Neural cell (in vitro differentiated cells): ENCODE measurements at regions not wholly inside any gene's neighbourhood (a gene's known extent, or its start where the extent isn't known, plus 50 kb on each side); places are given as distances from the start of the nearest gene placed in this dataset.
A peak's percentile ranks its signal among the peaks of the same experiment; 100 is the strongest.

ENCODE experiments used
- H2AFZ ChIP-seq: fragments of 200-600, 300-800 bp; sonication (generic), shearing (Covaris generic); 2 replicates; pipeline ENCODE4 v1.6.0; 2014; ENCODE audit warnings: low read depth, mild to moderate bottlenecking, antibody characterized with exemption, low read length, moderate library complexity
- H3F3A ChIP-seq: fragments of 200-600 bp; shearing (Covaris generic); 2 replicates; pipeline ENCODE4 v1.6.1; 2016; ENCODE audit warnings: mild to moderate bottlenecking, moderate library complexity, mixed read lengths, antibody characterized with exemption, low read length; ENCODE audit not compliant: insufficient read depth, poor library complexity, severe bottlenecking
- H3K27ac ChIP-seq: fragments of 200-600, 300-800 bp; sonication (generic), shearing (Covaris generic); 2 replicates; pipeline ENCODE4 v1.5.1; 2014; ENCODE audit warnings: mild to moderate bottlenecking, low read length, moderate library complexity
- H3K27me3 ChIP-seq: fragments of 300-800, 200-600 bp; sonication (generic), shearing (Covaris generic); 2 replicates; pipeline ENCODE4 v1.6.0; 2014; ENCODE audit warnings: mild to moderate bottlenecking, low read depth, low read length, moderate library complexity; ENCODE audit not compliant: insufficient read depth
- H3K36me3 ChIP-seq: fragments of 300-800, 200-600 bp; sonication (generic), shearing (Covaris generic); 2 replicates; pipeline ENCODE4 v1.5.1; 2014; ENCODE audit warnings: mild to moderate bottlenecking, antibody characterized with exemption, low read length, moderate library complexity; ENCODE audit not compliant: insufficient read depth
- H3K4me2 ChIP-seq: fragments of 300-800, 200-600 bp; sonication (generic), shearing (Covaris generic); 2 replicates; pipeline ENCODE4 v1.6.0; 2014; ENCODE audit warnings: mild to moderate bottlenecking, low read length
- H3K4me3 ChIP-seq: fragments of 300-800, 200-600 bp; sonication (generic), shearing (Covaris generic); 2 replicates; pipeline ENCODE4 v1.5.1; 2014; ENCODE audit warnings: mild to moderate bottlenecking, low read length, moderate library complexity
- H3K79me2 ChIP-seq: fragments of 200-600 bp; shearing (Covaris generic); replicated peaks from 2 replicates; pipeline ENCODE4 v1.6.0; 2014; ENCODE audit warnings: mild to moderate bottlenecking, low read length, moderate library complexity; ENCODE audit not compliant: insufficient read depth
- H3K9ac ChIP-seq: fragments of 300-800, 200-600 bp; sonication (generic), shearing (Covaris generic); 2 replicates; pipeline ENCODE4 v1.6.1; 2016; ENCODE audit warnings: mild to moderate bottlenecking, low read length, mixed read lengths
- H3K9me2 ChIP-seq: fragments of 200-600 bp; shearing (Covaris generic); 2 replicates; pipeline ENCODE4 v1.6.1; 2016; ENCODE audit warnings: mild to moderate bottlenecking, low read length, mixed read lengths; ENCODE audit not compliant: insufficient read depth
- H3K9me3 ChIP-seq: fragments of 200-600, 300-800 bp; sonication (generic), shearing (Covaris generic); 2 replicates; pipeline ENCODE4 v1.6.1; 2016; ENCODE audit warnings: mild to moderate bottlenecking, mixed run types, low read length, moderate library complexity, mixed read lengths
- H4K20me1 ChIP-seq: fragments of 200-600 bp; shearing (Covaris generic); 2 replicates; pipeline ENCODE4 v1.6.1; 2016; ENCODE audit warnings: mild to moderate bottlenecking, mixed run types; ENCODE audit not compliant: insufficient read depth
- EP300 ChIP-seq: fragments of 450-650 bp; conservative IDR thresholded peaks from 2 replicates; pipeline ENCODE4 v1.6.1; 2014; ENCODE audit warnings: antibody characterized with exemption, mild to moderate bottlenecking, moderate library complexity; ENCODE audit not compliant: poor library complexity, severe bottlenecking
- EZH2 ChIP-seq: fragments of 200-600, 300-800 bp; shearing (Covaris generic), sonication (generic); IDR thresholded peaks from 2 replicates; pipeline ENCODE4 v1.6.1; 2014; ENCODE audit warnings: antibody characterized with exemption, low read length, borderline replicate concordance, mild to moderate bottlenecking; ENCODE audit not compliant: insufficient read depth, poor library complexity, severe bottlenecking
- MXI1 ChIP-seq: fragments of 450-650 bp; conservative IDR thresholded peaks from 2 replicates; pipeline ENCODE4 v1.6.1; 2014; ENCODE audit warnings: antibody characterized with exemption, mild to moderate bottlenecking; ENCODE audit not compliant: poor library complexity, severe bottlenecking
- POLR2AphosphoS5 ChIP-seq: IDR thresholded peaks from 2 replicates; pipeline ENCODE4 v1.6.1; 2012
- RAD21 ChIP-seq: fragments of 450-650 bp; conservative IDR thresholded peaks from 2 replicates; pipeline ENCODE4 v1.6.1; 2014; ENCODE audit warnings: antibody characterized with exemption, mild to moderate bottlenecking, moderate library complexity
- SMC3 ChIP-seq: fragments of 450-650 bp; conservative IDR thresholded peaks from 2 replicates; pipeline ENCODE4 v1.6.1; 2014; ENCODE audit warnings: antibody characterized with exemption, mild to moderate bottlenecking, moderate library complexity; ENCODE audit not compliant: poor library complexity
- TAF1 ChIP-seq: IDR thresholded peaks from 2 replicates; pipeline ENCODE4 v1.6.1; 2012; ENCODE audit warnings: low read depth
- TF ChIP-seq, protein P1 (sequence below): IDR thresholded peaks from 2 replicates; pipeline ENCODE4 v1.6.1; 2012; ENCODE audit warnings: borderline replicate concordance
- TF ChIP-seq, protein P2 (sequence below): fragments of 450-650 bp; IDR thresholded peaks from 2 replicates; pipeline ENCODE4 v1.5.1; 2014; ENCODE audit warnings: antibody characterized with exemption, mild to moderate bottlenecking, moderate library complexity; ENCODE audit not compliant: poor library complexity, severe bottlenecking

DNA sequence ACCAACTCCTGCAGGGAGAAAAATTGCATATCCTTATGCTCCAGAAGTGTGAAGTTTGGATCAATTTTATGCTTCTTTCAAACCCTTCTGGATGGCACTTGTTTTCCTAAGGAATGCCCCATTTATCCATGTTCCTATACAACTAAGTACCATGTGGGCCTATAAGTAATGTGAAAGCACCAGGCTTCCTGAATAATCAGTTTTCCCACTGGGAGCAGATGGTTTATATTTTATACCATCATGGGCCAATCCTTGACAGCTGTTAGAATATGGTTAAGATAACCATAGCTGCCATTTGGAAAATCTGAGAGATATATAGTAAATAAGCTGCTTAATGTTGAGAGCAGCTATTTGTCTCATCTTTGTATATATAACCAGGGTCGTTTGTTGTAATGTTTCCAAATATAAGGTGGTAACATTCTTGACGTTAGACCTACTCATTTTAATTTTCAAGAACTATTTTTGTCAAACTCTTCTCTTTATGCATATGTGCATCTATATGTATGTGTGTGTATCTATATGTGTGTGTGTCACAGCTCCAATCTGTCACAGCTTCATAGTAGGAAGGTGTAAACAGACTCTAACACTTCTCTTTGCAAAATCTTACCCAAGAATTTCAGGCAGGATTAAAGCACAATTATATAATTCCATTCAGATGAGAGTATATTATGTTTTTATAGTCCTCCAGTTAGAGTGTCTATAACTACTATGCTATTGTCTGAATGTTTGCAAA, 458.7 kb upstream of the GCFC2 start:
- H3F3A ChIP-seq = no peaks in the 10 kb centered on the region
- H3K79me2 ChIP-seq = no peaks in the 10 kb centered on the region
- H3K36me3 ChIP-seq = no peaks in the 10 kb centered on the region
- H3K27me3 ChIP-seq = no peaks in the 10 kb centered on the region
- H3K27ac ChIP-seq = peak overlapping the region; percentile 49
- no peak overlapping the region for H2AFZ ChIP-seq
- no peak overlapping the region for H3K4me2 ChIP-seq
- TF ChIP-seq TAF1 (no peak), EP300 (no peak), RAD21 (no peak), SMC3 (no peak), MXI1 (no peak), EZH2 (no peak)
- TF ChIP-seq, protein P1, sequence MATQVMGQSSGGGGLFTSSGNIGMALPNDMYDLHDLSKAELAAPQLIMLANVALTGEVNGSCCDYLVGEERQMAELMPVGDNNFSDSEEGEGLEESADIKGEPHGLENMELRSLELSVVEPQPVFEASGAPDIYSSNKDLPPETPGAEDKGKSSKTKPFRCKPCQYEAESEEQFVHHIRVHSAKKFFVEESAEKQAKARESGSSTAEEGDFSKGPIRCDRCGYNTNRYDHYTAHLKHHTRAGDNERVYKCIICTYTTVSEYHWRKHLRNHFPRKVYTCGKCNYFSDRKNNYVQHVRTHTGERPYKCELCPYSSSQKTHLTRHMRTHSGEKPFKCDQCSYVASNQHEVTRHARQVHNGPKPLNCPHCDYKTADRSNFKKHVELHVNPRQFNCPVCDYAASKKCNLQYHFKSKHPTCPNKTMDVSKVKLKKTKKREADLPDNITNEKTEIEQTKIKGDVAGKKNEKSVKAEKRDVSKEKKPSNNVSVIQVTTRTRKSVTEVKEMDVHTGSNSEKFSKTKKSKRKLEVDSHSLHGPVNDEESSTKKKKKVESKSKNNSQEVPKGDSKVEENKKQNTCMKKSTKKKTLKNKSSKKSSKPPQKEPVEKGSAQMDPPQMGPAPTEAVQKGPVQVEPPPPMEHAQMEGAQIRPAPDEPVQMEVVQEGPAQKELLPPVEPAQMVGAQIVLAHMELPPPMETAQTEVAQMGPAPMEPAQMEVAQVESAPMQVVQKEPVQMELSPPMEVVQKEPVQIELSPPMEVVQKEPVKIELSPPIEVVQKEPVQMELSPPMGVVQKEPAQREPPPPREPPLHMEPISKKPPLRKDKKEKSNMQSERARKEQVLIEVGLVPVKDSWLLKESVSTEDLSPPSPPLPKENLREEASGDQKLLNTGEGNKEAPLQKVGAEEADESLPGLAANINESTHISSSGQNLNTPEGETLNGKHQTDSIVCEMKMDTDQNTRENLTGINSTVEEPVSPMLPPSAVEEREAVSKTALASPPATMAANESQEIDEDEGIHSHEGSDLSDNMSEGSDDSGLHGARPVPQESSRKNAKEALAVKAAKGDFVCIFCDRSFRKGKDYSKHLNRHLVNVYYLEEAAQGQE = no peak
- no peaks in the 10 kb centered on the region for H3K9me2 ChIP-seq
- H4K20me1 ChIP-seq = no peaks in the 10 kb centered on the region
- H3K9me3 ChIP-seq = no peaks in the 10 kb centered on the region
- H3K4me3 ChIP-seq = no peak overlapping the region
- no peak overlapping the region for H3K9ac ChIP-seq

DNA sequence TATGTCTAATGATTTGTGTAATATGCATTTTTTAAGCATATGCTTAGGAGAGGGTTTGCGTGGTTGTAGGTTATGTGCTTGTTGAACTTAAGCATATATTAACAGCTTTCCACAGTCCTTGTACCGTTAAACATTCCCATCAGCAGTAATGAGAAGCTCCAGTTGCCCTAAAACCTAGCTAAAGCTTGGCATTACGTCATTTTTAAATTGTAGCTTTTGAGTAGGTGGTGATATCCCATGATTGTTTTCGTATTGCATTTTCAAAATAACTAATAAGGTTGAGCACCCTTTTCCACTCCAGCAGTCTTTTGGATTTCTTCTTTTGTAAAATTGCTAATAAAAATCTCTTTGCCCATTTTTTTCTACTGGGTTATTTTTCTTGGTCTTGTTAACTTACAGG, 453.1 kb upstream of the GCFC2 start:
- Histone ChIP-seq H3K4me2 (no peak overlapping the region), H3K9ac (no peak overlapping the region), H3K27me3 (no peaks in the 10 kb centered on the region), H3K79me2 (no peaks in the 10 kb centered on the region), H3K9me3 (no peaks in the 10 kb centered on the region), H3F3A (no peaks in the 10 kb centered on the region), H4K20me1 (no peaks in the 10 kb centered on the region), H3K27ac (no peak overlapping the region), H2AFZ (no peak overlapping the region), H3K9me2 (no peaks in the 10 kb centered on the region), H3K36me3 (no peaks in the 10 kb centered on the region), H3K4me3 (no peak overlapping the region)
- TF ChIP-seq SMC3 (no peak), POLR2AphosphoS5 (no peak), TAF1 (no peak), EP300 (no peak), RAD21 (no peak), MXI1 (no peak), EZH2 (no peak)
- TF ChIP-seq, protein P1 = no peak
- TF ChIP-seq, protein P2, sequence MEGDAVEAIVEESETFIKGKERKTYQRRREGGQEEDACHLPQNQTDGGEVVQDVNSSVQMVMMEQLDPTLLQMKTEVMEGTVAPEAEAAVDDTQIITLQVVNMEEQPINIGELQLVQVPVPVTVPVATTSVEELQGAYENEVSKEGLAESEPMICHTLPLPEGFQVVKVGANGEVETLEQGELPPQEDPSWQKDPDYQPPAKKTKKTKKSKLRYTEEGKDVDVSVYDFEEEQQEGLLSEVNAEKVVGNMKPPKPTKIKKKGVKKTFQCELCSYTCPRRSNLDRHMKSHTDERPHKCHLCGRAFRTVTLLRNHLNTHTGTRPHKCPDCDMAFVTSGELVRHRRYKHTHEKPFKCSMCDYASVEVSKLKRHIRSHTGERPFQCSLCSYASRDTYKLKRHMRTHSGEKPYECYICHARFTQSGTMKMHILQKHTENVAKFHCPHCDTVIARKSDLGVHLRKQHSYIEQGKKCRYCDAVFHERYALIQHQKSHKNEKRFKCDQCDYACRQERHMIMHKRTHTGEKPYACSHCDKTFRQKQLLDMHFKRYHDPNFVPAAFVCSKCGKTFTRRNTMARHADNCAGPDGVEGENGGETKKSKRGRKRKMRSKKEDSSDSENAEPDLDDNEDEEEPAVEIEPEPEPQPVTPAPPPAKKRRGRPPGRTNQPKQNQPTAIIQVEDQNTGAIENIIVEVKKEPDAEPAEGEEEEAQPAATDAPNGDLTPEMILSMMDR = no peak
